ENCODE measurements at regions not wholly inside any gene's neighbourhood (a gene's known extent, or its start where the extent isn't known, plus 50 kb on each side); places are given as distances from the start of the nearest gene placed in this dataset.

DNA sequence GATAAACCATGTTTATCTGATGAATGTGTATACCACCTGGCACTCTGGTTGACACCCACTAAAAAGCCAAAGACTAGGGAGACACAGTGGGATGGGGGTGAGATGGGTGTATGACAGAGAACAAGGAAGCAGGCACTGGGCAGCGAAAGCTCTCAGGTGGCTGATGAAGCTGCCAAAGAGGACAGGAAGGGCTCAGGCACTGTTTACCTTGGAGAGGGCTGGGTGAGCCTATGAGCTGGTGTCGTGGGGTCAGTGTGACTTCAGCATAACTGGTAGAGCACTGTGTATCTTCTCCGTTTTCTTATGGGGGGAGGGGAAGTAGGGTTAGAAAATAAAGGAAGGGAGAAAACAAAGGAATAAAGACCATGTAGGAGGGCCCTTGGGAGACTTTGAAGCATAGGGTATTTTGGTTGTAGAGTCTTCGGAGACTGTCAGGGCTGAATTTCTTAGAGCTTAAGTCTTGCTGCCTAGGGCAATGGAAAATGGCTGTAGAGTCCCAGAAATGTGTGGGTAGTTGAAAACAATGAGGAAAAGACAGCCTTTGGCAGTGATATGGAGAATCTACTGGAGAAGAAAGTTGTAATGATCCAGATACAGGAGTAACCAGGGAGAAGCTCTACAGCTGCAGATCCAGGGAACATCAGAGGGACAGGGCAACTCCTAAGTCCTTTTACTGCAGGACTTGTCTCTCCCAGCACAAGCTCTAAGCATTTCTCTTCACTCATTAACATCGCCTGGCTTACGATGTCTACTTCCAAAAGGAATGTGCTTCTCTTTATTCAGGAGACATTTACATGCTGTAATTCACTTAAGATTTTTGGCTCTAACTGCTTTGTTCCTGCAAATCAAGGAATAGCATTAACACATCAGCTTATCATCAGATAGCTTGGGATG is 120.0 kb downstream of the AQP4 start:
- H3K9me3 Mint-ChIP-seq: peaks cover 0 to 5% (median 0%) of the 10 kb centered on the region in 11 donors
- H3K27ac Mint-ChIP-seq: peak overlapping the region in 1 of 9 donors; percentile 1
- Histone ChIP-seq H3K9me3 (ENCODE audit: control insufficient read depth in 2 of 3, low read length in 3 of 3) (no peaks in the 10 kb centered on the region), H3K27ac (ENCODE audit: low read depth, low read length) (no peak overlapping the region), H3K4me1 (ENCODE audit: control insufficient read depth in 2 of 2, insufficient read depth in 2 of 2, low read length in 2 of 2) (no peaks in the 10 kb centered on the region), H3K27me3 (ENCODE audit: control insufficient read depth in 2 of 2, insufficient read depth in 2 of 2, low read length in 2 of 2) (no peaks in the 10 kb centered on the region), H3K4me3 (ENCODE audit: low read length) (no peak overlapping the region), H3K36me3 (ENCODE audit: control insufficient read depth in 2 of 3, insufficient read depth in 3 of 3, low read length in 3 of 3) (no peaks in the 10 kb centered on the region)
- peaks cover 0 to 6% (median 3%) of the 10 kb centered on the region in 5 donors for H3K27me3 Mint-ChIP-seq
- no peak for ATAC-seq
- CTCF ChIA-PET: no interaction called here
- H3K4me1 Mint-ChIP-seq: no peaks in the 10 kb centered on the region
- no peaks in the 10 kb centered on the region for H3K36me3 Mint-ChIP-seq
- H3K4me3 Mint-ChIP-seq: no peak overlapping the region
- POLR2A ChIA-PET: no interaction called here
- no peak for DNase-seq
- intact Hi-C loops (cut with micrococcal nuclease): no loop called here

- Mint-ChIP-seq H3K4me3 (no peak overlapping the region), H3K27me3 (peaks cover 0 to 15% (median 0%) of the 10 kb centered on the region in 5 donors), H3K9me3 (peaks cover 0 to 5% (median 0%) of the 10 kb centered on the region in 11 donors), H3K36me3 (no peaks in the 10 kb centered on the region), H3K27ac (no peak overlapping the region), H3K4me1 (no peaks in the 10 kb centered on the region)
- intact Hi-C loops (cut with micrococcal nuclease): no loop called here
- no peaks in the 10 kb centered on the region for H3K9me3 ChIP-seq (ENCODE audit: control insufficient read depth in 2 of 3, low read length in 3 of 3)
- no peak overlapping the region for H3K4me3 ChIP-seq (ENCODE audit: low read length)
- H3K27me3 ChIP-seq (ENCODE audit: control insufficient read depth in 2 of 2, insufficient read depth in 2 of 2, low read length in 2 of 2): no peaks in the 10 kb centered on the region
- CTCF ChIA-PET: no interaction called here
- DNase-seq: no peak
- no peak for ATAC-seq
- no peaks in the 10 kb centered on the region for H3K36me3 ChIP-seq (ENCODE audit: control insufficient read depth in 2 of 3, insufficient read depth in 3 of 3, low read length in 3 of 3)
- POLR2A ChIA-PET: no interaction called here
- no peaks in the 10 kb centered on the region for H3K4me1 ChIP-seq (ENCODE audit: control insufficient read depth in 2 of 2, insufficient read depth in 2 of 2, low read length in 2 of 2)
- H3K27ac ChIP-seq (ENCODE audit: low read depth, low read length): no peak overlapping the region
Observed at GRCh38 chr18:26741758-26742157, 123.7 kb downstream of the AQP4 start.

DNA sequence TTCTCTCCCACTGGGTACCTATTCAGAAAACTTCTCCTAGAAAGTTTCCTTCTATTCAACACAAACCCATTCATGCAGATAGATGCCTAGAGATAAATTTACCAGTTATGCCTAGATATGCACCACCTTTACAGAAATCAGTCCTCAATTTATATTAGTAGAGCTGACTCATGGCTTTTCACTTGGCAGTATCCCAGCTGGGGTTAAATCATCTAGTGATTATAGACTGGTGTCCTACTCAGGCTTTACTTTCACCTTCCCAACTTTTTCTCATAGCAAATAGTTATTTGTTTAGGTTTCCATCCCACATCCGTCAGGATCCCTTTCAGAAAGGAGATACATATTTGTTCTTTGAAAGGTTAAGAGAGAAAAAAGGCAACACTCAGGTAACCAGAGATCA is 124.5 kb downstream of the AQP4 start:
- H3K27ac ChIP-seq (ENCODE audit: low read depth, low read length): no peak overlapping the region
- peaks cover 0 to 7% (median 0%) of the 10 kb centered on the region in 11 donors for H3K9me3 Mint-ChIP-seq
- H3K36me3 ChIP-seq (ENCODE audit: control insufficient read depth in 2 of 3, insufficient read depth in 3 of 3, low read length in 3 of 3): no peaks in the 10 kb centered on the region
- H3K4me1 Mint-ChIP-seq: no peaks in the 10 kb centered on the region
- CTCF ChIA-PET: no interaction called here
- H3K9me3 ChIP-seq (ENCODE audit: control insufficient read depth in 2 of 3, low read length in 3 of 3): no peaks in the 10 kb centered on the region
- DNase-seq (no peak), ATAC-seq (no peak)
- POLR2A ChIA-PET: no interaction called here
- no peaks in the 10 kb centered on the region for H3K4me1 ChIP-seq (ENCODE audit: control insufficient read depth in 2 of 2, insufficient read depth in 2 of 2, low read length in 2 of 2)
- no peaks in the 10 kb centered on the region for H3K27me3 ChIP-seq (ENCODE audit: control insufficient read depth in 2 of 2, insufficient read depth in 2 of 2, low read length in 2 of 2)
- no peak overlapping the region for H3K27ac Mint-ChIP-seq
- intact Hi-C loops (cut with micrococcal nuclease): no loop called here
- no peaks in the 10 kb centered on the region for H3K36me3 Mint-ChIP-seq
- no peak overlapping the region for H3K4me3 Mint-ChIP-seq
- H3K27me3 Mint-ChIP-seq: peaks cover 0 to 15% (median 0%) of the 10 kb centered on the region in 5 donors
- no peak overlapping the region for H3K4me3 ChIP-seq (ENCODE audit: low read length)

GRCh38 chr18:26740396-26740795 is 125.1 kb downstream of the AQP4 start:
- no peak for DNase-seq
- no peak overlapping the region for H3K4me3 ChIP-seq (ENCODE audit: low read length)
- CTCF ChIA-PET: no interaction called here
- H3K4me3 Mint-ChIP-seq: no peak overlapping the region
- H3K36me3 Mint-ChIP-seq: no peaks in the 10 kb centered on the region
- intact Hi-C loops (cut with micrococcal nuclease): no loop called here
- no peaks in the 10 kb centered on the region for H3K9me3 ChIP-seq (ENCODE audit: control insufficient read depth in 2 of 3, low read length in 3 of 3)
- H3K9me3 Mint-ChIP-seq: peaks cover 0 to 10% (median 0%) of the 10 kb centered on the region in 11 donors
- no peak overlapping the region for H3K27ac ChIP-seq (ENCODE audit: low read depth, low read length)
- POLR2A ChIA-PET: no interaction called here
- H3K27me3 ChIP-seq (ENCODE audit: control insufficient read depth in 2 of 2, insufficient read depth in 2 of 2, low read length in 2 of 2): no peaks in the 10 kb centered on the region
- H3K4me1 Mint-ChIP-seq: no peaks in the 10 kb centered on the region
- peaks cover 0 to 15% (median 0%) of the 10 kb centered on the region in 5 donors for H3K27me3 Mint-ChIP-seq
- H3K4me1 ChIP-seq (ENCODE audit: control insufficient read depth in 2 of 2, insufficient read depth in 2 of 2, low read length in 2 of 2): no peaks in the 10 kb centered on the region
- no peak overlapping the region for H3K27ac Mint-ChIP-seq
- no peak for ATAC-seq
- H3K36me3 ChIP-seq (ENCODE audit: control insufficient read depth in 2 of 3, insufficient read depth in 3 of 3, low read length in 3 of 3): no peaks in the 10 kb centered on the region

GRCh38 chr18:26738706-26739105 is 126.8 kb downstream of the AQP4 start:
- Histone ChIP-seq H3K4me3 (ENCODE audit: low read length) (no peak overlapping the region), H3K4me1 (ENCODE audit: control insufficient read depth in 2 of 2, insufficient read depth in 2 of 2, low read length in 2 of 2) (no peaks in the 10 kb centered on the region), H3K36me3 (ENCODE audit: control insufficient read depth in 2 of 3, insufficient read depth in 3 of 3, low read length in 3 of 3) (no peaks in the 10 kb centered on the region), H3K9me3 (ENCODE audit: control insufficient read depth in 2 of 3, low read length in 3 of 3) (no peaks in the 10 kb centered on the region), H3K27me3 (ENCODE audit: control insufficient read depth in 2 of 2, insufficient read depth in 2 of 2, low read length in 2 of 2) (no peaks in the 10 kb centered on the region), H3K27ac (ENCODE audit: low read depth, low read length) (no peak overlapping the region)
- Mint-ChIP-seq H3K27me3 (peaks cover 0 to 15% (median 0%) of the 10 kb centered on the region in 5 donors), H3K4me3 (no peak overlapping the region), H3K9me3 (peaks cover 0 to 10% (median 0%) of the 10 kb centered on the region in 11 donors), H3K4me1 (no peaks in the 10 kb centered on the region), H3K36me3 (no peaks in the 10 kb centered on the region), H3K27ac (no peak overlapping the region)
- DNase-seq (no peak), ATAC-seq (no peak)
- CTCF ChIA-PET: no interaction called here
- POLR2A ChIA-PET: no interaction called here
- intact Hi-C loops (cut with micrococcal nuclease): no loop called here

DNA sequence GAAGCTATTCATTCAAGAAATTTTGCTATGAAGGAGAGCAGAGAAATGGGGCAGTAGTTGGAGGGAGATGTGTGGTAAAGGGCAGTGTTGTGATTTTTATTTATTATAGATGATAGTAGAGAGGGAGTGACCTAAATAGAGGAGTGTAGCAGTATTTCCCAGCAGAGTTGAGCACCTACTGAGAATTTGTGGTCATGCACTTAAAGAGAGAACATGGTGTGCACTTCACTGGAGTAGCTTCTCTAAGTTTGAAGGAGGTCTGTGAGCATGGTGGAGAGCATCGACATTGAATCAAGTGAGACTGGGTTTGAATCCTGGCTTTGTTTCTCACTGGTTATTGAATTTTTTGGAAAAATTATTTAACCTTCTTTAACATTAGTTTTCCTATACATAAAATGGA is 129.2 kb downstream of the AQP4 start:
- no peak overlapping the region for H3K27ac Mint-ChIP-seq
- no peaks in the 10 kb centered on the region for H3K36me3 ChIP-seq (ENCODE audit: control insufficient read depth in 2 of 3, insufficient read depth in 3 of 3, low read length in 3 of 3)
- H3K4me1 ChIP-seq (ENCODE audit: control insufficient read depth in 2 of 2, insufficient read depth in 2 of 2, low read length in 2 of 2): no peaks in the 10 kb centered on the region
- intact Hi-C loops (cut with micrococcal nuclease): no loop called here
- ChIA-PET CTCF (no interaction called here), POLR2A (no interaction called here)
- peaks cover 0 to 10% (median 3%) of the 10 kb centered on the region in 5 donors for H3K27me3 Mint-ChIP-seq
- ATAC-seq (no peak), DNase-seq (no peak)
- H3K27me3 ChIP-seq (ENCODE audit: control insufficient read depth in 2 of 2, insufficient read depth in 2 of 2, low read length in 2 of 2): no peaks in the 10 kb centered on the region
- H3K9me3 ChIP-seq (ENCODE audit: control insufficient read depth in 2 of 3, low read length in 3 of 3): no peaks in the 10 kb centered on the region
- H3K4me3 Mint-ChIP-seq: no peak overlapping the region
- H3K4me3 ChIP-seq (ENCODE audit: low read length): no peak overlapping the region
- H3K36me3 Mint-ChIP-seq: no peaks in the 10 kb centered on the region
- peaks cover 0 to 2% (median 0%) of the 10 kb centered on the region in 7 donors for H3K4me1 Mint-ChIP-seq
- no peak overlapping the region for H3K27ac ChIP-seq (ENCODE audit: low read depth, low read length)
- H3K9me3 Mint-ChIP-seq: peaks cover 0 to 6% (median 0%) of the 10 kb centered on the region in 11 donors

- Mint-ChIP-seq H3K4me3 (no peak overlapping the region), H3K27me3 (peaks cover 0 to 3% (median 1%) of the 10 kb centered on the region in 5 donors), H3K36me3 (no peaks in the 10 kb centered on the region), H3K27ac (no peak overlapping the region), H3K9me3 (peaks cover 0 to 6% (median 0%) of the 10 kb centered on the region in 11 donors), H3K4me1 (peaks cover 0 to 2% (median 0%) of the 10 kb centered on the region in 7 donors)
- H3K27me3 ChIP-seq (ENCODE audit: control insufficient read depth in 2 of 2, insufficient read depth in 2 of 2, low read length in 2 of 2): no peaks in the 10 kb centered on the region
- DNase-seq (no peak), ATAC-seq (no peak)
- CTCF ChIA-PET: no interaction called here
- H3K4me3 ChIP-seq (ENCODE audit: low read length): no peak overlapping the region
- no peaks in the 10 kb centered on the region for H3K4me1 ChIP-seq (ENCODE audit: control insufficient read depth in 2 of 2, insufficient read depth in 2 of 2, low read length in 2 of 2)
- no peak overlapping the region for H3K27ac ChIP-seq (ENCODE audit: low read depth, low read length)
- intact Hi-C loops (cut with micrococcal nuclease): no loop called here
- no peaks in the 10 kb centered on the region for H3K9me3 ChIP-seq (ENCODE audit: control insufficient read depth in 2 of 3, low read length in 3 of 3)
- POLR2A ChIA-PET: no interaction called here
- no peaks in the 10 kb centered on the region for H3K36me3 ChIP-seq (ENCODE audit: control insufficient read depth in 2 of 3, insufficient read depth in 3 of 3, low read length in 3 of 3)
Observed at GRCh38 chr18:26734760-26735159, 130.7 kb downstream of the AQP4 start.

Data from naive thymus-derived CD4-positive, alpha-beta T cell (primary cell).